ENCODE measurements at regions not wholly inside any gene's neighbourhood (a gene's known extent, or its start where the extent isn't known, plus 50 kb on each side); places are given as distances from the start of the nearest gene placed in this dataset.

DNA sequence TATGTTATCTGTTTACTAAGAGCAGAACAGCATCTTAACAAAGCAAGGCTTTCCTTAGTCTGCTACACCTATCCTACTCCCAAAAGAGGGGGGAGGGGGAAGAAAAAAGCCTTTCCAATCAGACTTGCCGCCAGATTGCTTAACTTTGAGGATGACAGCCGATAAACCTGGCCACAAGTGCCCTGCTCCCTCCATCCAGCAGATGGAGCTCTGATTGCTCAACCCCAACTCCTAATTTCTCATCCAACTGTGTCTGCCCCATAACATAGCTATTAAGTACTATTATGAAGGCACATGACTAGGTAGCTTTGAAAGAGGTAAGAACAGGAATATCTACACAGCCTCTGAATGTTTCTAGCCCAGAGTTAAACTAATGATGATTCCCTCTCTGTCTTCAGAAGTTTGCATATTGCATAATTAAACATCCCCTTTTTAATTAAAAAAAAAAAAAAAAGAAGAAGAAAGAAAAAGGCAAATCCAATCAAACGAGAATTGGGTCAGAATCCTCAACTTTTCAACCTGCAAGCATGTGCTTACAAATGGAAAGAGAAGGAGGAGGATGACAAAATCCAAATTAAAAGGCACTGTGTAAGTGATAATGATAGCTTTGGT, 247.4 kb downstream of the GALC start:
- TF ChIP-seq, protein P1, sequence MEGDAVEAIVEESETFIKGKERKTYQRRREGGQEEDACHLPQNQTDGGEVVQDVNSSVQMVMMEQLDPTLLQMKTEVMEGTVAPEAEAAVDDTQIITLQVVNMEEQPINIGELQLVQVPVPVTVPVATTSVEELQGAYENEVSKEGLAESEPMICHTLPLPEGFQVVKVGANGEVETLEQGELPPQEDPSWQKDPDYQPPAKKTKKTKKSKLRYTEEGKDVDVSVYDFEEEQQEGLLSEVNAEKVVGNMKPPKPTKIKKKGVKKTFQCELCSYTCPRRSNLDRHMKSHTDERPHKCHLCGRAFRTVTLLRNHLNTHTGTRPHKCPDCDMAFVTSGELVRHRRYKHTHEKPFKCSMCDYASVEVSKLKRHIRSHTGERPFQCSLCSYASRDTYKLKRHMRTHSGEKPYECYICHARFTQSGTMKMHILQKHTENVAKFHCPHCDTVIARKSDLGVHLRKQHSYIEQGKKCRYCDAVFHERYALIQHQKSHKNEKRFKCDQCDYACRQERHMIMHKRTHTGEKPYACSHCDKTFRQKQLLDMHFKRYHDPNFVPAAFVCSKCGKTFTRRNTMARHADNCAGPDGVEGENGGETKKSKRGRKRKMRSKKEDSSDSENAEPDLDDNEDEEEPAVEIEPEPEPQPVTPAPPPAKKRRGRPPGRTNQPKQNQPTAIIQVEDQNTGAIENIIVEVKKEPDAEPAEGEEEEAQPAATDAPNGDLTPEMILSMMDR (IDR thresholded peaks at IDR 0.05): peak in 2 of 3 experiments; percentile 35 to 60
- TF ChIP-seq POLR2A (IDR thresholded peaks at IDR 0.05; ENCODE audit: low read depth) (no peak), EP300 (IDR thresholded peaks at IDR 0.05) (no peak)
